GM21381 (cell line): ENCODE measurements at regions not wholly inside any gene's neighbourhood (a gene's known extent, or its start where the extent isn't known, plus 50 kb on each side); places are given as distances from the start of the nearest gene placed in this dataset.
A peak's percentile ranks its signal among the peaks of the same experiment; 100 is the strongest.

Source experiments
- ATAC-seq: cut with Tn5 transposase; IDR thresholded peaks from one replicate; pipeline ENCODE4 v1.9.1; 2021; ENCODE audit warnings: mild to moderate bottlenecking, moderate library complexity; ENCODE audit not compliant: unreplicated experiment

DNA sequence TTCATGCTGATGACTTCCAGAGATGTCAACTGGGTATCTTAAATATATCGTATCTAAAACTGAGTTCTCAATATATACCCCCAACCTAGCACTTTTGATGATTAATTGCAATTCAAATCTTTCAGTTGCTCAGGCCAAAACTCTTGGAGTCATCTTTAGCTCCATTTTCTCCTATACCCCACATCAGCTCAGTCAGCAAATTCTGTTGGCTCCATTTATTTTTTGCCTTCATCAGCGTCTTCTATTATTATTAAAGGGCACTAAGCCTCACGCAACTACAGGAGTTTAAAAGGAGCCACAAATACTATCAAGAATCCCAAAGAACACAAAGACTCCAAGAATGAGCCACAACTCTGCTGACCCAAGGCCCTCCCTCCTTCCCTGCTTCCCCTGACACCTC is 134.9 kb downstream of the KCTD12 start:
- ATAC-seq, result no peak

DNA sequence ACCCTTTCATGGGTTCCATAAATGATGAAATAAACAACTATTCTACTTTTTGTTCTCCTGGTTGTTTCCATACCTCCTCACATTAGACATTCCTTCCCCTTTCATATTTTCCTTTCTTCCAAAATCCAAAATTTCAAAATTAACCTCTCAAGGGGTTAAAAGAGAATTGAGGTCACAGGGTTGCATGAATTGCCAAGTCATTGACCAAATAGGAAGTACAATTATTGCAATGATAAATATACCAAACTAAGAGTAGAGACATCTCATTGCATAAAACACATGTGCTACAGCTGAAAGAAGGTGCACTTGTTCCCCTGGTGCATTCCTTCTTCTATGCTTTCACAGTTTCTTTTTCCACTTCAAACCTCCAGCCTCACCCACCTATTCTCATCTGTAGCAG is 136.1 kb downstream of the KCTD12 start:
- no peak for ATAC-seq

DNA sequence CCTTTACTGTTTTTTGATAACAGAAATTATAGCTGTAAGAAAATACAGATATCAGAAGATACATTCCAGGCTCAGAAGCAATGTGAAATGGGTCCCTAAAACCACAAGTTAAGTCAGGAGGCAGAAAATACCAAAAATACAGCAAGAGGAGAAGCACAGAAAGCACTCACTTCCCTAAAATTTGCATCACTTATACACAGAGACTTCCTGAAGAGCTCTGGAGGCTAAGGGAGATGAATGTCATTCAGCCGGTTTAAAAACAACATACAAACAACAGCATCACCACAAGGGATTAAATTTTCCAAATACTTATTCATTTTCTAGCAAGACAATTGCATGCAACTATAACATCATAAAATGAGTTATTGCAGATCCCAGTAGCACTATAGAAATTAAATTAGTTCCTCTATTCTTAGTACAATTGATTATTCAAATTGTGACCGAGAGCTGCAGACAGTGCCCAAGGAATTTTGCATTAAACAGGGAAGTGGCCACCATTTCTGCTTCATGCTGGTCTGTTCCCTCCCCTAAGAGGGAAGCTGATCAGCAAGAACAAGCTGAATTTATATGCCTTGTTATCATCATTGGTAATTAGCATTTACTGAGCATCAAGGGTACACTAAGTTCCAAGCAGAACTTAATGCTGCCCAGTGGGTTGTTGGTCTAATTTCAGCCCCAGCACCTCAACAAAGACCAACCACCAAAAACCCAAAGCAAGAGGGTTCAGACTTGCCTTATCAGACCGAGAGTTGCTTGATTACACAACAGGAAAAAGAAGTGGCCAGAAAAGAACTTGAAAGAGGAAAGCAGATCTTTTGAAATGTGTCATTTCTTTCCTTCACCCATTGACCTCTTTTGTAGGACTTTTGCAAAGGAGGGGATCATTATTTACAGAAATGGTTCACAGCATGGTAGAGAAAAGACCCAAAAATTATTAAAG is 140.7 kb downstream of the KCTD12 start:
- peak; percentile 84 for ATAC-seq

DNA sequence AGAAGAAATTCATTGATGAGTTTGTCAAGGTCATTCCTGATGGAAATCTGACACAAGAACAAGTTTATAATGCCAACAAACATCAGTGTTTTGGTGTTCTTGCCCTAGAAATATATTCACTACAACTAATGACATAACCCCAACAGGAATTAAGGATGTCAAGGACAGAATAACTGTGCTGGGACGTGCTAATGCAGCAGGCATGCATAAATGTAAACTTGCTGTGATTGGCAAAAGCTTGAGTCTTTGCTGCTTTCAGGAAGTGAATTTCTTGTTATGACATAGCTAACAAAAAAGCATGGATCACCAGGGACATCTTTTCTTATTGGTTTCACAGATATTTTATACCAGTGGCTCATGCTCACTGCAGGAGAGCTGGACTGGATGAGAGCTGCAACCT is 144.6 kb downstream of the KCTD12 start:
- no peak for ATAC-seq

DNA sequence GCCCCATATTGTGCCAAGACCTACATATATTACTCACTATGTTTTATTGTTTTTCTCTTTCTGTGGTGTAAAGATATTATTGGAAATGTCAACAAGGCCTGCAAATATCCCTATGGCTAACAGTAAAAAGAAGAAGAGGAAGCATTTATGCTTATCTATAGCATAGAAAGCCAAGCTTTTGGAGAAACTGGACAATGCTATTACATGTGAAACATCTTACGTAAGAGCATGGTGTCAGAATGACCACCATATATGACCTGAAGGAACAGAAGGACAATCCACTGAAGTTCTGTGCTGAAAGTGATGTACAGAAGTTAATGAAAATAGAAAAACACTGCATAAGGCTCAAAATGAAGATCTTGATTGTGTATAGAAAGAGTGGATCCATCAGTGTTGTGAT is 145.2 kb downstream of the KCTD12 start:
- ATAC-seq, result no peak

DNA sequence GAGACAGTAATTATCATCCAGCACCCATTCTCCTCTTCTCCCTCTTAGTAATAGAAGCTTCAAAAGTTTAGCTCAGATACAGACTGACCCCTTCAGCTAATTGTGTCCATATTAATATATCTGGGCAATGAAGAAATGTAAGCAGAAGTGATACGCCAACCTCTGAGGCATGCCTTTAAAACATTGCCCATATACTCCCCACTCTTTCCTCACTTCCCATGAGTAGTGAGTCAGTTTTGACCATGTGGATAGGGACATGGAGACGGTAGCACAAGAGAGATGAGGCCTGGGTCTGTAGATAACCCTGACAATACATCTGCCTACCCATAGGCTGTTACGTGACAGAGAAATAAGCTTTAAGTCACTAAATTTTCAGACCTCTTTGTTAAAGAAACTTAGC is 147.6 kb downstream of the KCTD12 start:
- ATAC-seq, result no peak

DNA sequence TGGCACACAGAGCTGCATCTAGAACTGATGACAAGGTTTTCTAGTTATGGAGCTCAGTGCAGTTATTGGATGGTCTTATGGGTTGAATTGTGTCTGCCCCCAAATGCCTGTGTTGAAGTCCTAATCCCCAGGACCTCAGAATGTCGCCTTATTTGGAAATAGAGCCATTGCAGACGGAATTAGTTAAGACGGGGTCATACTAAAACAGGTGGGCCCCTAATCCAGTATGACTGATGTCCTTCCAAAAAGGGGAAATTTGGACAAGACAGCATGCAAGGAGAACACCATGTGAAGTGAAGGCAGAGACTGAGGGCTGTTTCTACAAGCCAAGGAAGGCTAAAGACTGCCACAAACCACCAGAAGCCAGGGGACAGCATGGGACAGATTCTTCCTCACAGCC is 148.7 kb downstream of the KCTD12 start:
- no peak for ATAC-seq

DNA sequence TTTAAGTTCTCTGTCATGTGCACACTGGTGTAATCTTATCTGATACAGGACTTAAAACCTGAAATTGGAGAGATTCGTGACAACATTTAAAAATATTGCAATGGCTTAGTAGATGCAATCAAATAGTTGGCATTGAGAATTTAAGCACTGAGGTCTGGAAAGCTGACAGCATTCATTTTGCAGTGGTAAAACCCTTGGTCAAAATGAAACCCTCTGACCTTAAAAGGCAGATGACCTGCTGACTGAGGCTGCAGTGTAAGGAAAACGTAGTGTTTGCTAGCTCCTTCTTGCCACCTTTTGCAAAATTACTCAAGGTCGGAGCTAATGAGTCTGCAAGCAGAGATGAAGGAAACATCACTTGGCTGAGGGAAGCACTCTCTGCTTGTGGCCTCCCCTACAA is 150.6 kb downstream of the KCTD12 start:
- ATAC-seq, result no peak

DNA sequence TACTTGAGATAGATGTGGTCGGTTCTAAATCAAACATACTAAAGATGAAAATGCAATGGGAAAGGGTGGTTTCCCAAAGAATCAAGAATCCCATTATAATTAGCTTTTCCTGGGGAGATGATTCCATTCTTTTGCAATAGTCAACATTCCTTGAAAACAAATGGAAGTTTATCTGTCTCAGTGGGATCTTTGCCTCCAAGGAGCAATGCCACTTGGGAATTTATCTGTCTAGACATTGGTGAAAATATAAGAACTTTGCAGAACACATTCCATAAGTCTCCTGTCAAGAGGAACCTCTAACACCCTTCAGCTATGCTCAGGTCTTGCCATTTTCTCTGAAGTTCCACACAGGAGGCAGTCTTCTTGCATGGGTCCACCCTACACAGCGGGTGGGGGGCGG is 152.5 kb downstream of the KCTD12 start:
- ATAC-seq, result no peak

DNA sequence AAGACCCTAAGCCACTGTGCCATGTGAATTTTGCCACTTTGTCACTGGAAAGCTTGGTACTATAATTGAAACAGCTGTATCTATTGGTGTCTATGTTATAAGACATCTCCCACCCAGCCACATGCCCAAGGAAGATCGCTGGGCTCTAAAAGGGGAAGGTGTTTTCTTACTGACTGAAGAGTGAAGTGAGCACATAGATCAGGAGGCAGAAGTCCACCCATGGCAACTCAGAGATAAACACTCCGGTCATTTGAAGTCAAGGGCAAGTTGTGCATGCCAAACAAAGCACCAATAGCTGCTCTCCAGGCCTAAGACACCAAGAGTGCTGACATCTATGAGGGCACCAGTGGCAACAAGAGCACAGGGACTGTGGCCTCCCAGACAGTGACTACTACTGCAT is 153.8 kb downstream of the KCTD12 start:
- ATAC-seq, result no peak

DNA sequence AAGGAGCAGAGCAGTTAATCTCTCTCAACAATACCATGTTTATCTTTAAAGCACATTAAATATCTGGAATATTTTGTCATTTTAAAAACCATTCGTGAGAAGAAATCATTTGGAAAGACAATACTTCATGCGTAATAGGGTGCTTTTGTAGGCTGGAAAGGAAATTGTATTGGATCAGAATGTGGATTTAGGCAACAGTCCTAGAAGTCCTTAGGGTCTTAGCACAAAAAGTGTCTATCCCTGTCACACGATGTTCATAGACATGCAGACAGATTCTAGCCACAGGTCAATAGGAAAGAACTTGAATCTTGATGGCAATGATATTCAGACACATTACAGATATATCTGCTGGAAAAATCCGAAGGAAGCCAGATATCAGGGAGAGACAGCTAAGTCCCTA is 156.0 kb downstream of the KCTD12 start:
- no peak for ATAC-seq

DNA sequence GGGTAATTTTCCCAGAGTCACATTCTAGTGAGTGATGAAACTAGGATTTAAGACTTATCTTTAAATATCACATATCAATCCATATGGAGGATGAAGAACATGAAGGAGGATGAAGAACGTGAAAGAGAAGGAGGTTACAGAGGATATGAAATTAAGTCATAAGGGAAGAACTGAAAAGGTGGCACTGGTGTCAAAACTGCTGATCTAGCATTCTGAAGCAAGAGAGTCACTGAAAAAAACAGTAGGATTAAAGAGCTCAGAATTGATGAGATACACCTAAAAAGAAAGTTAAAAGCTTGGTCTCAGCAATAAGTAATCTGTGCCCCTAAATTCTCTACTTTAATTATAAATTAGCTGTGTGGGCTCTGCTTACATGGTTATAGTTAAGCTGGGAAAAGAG is 156.5 kb downstream of the KCTD12 start:
- ATAC-seq, result no peak

DNA sequence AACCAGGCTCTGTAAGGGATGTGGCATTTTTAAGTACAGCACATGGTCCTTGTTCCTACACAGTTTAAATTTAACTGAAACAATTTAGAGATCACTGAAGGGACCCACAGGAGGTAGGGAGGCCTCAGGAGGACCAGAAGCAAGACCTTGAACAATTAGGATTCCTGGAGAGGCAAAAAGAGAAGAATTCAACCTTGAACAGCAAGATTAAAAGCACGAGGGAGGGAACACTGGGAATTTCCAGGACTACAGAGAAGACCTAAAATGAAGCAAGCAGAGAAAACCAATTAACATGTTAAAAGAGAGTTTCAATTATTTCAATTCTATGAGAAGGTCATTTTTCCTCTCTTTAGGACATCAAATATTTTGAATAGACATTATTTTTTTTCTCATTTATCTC is 160.3 kb downstream of the KCTD12 start:
- no peak for ATAC-seq

DNA sequence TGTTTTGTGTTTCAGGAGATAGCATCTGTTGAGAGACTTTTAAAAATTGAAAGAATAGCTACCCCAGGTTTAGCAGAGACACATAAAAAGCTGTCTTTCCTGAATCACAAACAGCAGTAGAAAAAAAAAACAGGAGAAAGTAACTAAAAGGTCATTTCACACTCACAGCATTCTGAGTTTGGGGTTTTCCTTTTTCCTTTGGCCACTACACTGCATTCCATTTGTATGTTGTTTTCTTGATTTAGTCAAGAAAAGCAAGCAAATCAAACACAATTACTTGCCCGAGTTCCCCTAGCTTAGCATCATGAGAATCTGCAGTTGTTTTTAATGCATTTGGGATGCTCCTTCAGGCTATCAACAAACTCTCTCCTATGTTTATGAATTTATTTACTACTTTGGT is 161.0 kb downstream of the KCTD12 start:
- no peak for ATAC-seq

DNA sequence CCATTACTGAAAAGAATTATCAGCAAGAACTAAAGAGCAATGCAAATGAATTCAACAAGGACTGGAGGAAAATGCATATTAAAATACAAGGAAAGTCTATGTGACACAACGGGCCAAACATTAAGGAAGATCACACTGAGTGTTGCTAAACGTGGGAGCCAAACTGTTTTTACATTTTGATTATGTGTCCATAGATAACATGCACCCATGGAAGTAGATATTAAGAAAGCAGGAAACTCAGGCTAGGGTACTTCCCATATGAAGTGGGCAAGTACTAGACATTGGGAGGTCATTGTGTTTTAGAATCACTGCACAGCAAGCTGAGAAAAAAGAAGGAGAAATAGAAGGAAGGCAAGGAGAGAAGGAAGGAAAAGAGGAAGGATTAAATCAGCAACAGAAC is 161.8 kb downstream of the KCTD12 start:
- no peak for ATAC-seq

DNA sequence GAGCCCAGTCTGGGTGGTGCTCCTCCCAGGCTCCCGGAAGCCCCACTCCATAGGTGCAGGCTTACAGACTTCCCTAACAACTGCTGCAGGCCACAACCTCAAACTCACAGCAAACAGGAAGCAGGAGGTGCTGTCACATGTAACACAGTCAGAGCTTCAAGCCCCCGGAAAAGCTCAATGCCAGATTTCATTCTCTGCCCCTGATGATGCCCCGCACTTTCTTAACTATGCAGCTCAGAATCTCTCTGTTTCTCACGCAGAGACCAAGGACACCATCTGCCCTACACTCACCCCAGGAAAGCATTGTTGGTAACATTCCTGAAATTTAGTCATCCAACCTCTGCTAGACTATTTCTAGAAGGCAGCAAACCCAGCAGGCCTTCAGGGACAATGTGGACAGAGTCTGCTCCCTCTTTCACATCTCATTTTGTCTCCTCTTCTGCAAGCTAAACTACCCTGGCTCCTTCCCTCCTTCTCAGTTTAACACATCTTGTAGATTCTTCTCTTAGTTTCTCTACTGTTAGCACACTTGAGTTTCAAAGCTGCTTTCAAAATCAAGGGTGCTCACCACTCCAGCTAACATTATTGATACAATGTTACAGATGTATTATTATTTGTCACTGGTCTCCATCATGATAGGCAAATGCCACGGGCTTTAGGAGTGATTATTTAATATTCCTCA is 162.5 kb downstream of the KCTD12 start:
- ATAC-seq, result no peak

DNA sequence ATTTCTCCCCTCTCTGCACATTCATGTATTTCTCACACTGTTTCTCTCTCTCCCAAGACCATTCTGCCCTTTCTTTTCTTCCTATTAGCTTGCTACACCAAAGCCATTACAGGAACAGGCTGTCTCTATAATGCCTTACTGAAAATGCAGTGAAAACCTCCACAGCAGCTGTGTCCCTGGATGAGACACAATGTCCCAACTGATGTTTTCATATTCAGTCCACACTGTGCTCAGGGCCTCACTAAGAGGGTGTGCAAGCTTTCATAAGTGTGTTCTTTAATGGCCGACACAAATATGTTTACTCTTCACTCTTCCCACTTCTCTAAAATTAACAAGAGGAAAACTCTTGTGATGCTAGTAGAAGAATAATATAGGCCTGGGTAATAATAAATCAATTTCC is 163.4 kb downstream of the KCTD12 start:
- ATAC-seq, result no peak

DNA sequence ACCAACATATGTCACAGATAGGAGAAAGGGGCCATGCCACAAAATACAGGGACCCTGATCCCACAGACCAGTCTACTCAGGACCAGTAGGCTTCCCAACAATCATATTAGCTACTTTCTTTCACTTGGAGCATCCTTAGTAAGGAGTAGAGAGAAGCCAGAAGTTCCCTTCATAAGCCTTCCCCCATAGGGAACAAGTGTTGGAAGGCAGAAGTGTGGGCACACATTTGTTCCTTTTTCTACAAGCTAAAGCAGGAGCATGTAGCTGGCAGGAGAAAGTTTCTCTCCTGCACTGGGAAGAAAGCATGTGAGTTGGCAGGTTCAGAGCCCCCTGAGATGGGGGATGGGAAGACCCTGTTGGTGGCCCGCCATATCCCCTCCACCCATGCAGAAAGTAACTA is 165.4 kb downstream of the KCTD12 start:
- ATAC-seq, result no peak

DNA sequence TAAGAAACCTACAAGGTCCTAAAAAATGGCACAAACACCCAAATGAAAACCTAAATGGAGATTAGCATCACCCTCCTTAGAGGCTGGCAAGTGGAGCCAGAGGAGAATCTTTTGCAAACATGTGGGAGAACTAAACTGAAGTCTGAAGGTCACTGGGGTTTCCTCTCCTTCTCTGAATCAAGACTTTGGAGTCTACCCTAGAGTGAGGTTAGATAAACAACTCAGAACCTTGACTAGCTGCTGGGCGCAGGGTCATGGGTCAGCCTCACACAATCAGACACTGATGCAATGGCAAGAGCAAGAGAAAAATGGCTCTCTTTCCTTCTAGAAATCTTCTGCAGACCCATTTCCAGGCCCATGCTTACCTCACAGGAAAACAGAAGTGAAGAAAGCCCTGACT is 165.8 kb downstream of the KCTD12 start:
- no peak for ATAC-seq

DNA sequence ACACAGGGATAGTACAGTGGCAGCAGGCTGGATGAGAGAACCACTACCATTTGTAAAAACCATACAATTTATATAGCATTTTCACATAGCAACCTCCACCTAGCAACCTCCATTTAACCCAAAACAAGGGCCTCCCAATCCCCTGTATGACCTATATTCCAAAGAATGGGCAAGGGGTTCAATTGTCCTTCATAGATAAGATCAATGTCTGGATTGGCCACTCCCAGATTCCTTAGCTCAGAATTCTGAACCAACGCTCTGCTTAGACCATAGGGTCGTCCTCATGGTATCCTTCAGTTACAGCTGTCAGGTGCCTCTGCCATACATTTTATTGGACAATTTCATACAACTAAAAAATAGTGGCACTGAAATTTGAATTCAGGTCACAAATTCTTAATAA is 166.2 kb downstream of the KCTD12 start:
- no peak for ATAC-seq

DNA sequence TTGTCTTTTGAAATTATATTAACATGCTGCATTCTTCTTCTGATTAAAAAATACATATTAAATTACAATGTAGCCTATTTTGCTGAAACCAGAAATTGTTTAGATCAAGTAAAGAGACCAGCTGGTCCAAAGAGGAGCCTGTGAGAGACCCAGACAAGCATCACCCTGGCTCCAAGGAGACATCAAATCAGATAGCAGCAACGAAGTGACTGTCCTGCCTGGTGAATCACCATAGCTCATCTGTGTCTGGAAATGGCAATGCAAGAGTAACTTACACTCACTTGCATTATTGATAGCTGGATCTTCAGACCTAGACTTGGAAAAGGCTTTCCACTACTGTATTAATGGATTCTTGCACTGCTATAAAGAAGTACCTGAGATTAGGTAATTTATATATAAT is 169.1 kb downstream of the KCTD12 start:
- ATAC-seq, result no peak

DNA sequence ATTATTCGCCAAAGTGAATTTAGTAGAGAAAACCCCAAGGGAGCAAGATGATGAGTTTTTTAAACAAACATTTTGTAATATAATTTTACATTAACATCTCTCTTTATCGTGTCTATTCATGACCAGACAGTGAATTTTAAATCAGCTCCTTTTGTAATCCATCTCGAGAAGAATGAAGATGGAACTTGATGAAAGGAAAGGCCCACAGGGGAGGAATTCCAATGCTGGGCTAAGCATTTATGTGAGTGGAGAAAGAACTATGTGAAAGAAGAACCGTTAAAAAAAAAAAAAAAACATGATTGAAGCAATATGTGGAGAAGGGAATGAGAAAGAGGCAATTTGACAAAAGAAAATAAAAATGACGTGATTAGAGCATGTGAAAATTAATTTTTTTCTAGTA is 170.6 kb downstream of the KCTD12 start:
- ATAC-seq, result no peak
